ENCODE measurements at regions not wholly inside any gene's neighbourhood (a gene's known extent, or its start where the extent isn't known, plus 50 kb on each side); places are given as distances from the start of the nearest gene placed in this dataset.

- DNase-seq = no peak
Measured at GRCh38 chr7:70994176-70994575, 137.8 kb upstream of the GALNT17 start.

- DNase-seq = no peak
Measured at GRCh38 chr7:70997261-70997660, 134.7 kb upstream of the GALNT17 start.

- no peak for DNase-seq
Measured at GRCh38 chr7:71005109-71005508, 126.8 kb upstream of the GALNT17 start.

GRCh38 chr7:71009636-71010035 is 122.3 kb upstream of the GALNT17 start:
- no peak for DNase-seq

GRCh38 chr7:71015252-71015900 is 116.6 kb upstream of the GALNT17 start:
- DNase-seq = no peak

GRCh38 chr7:71016401-71016800 is 115.5 kb upstream of the GALNT17 start:
- DNase-seq = no peak

- DNase-seq = no peak
Measured at GRCh38 chr7:71017602-71018001, 114.3 kb upstream of the GALNT17 start.

GRCh38 chr7:71019706-71020105 is 112.2 kb upstream of the GALNT17 start:
- DNase-seq = no peak

DNA sequence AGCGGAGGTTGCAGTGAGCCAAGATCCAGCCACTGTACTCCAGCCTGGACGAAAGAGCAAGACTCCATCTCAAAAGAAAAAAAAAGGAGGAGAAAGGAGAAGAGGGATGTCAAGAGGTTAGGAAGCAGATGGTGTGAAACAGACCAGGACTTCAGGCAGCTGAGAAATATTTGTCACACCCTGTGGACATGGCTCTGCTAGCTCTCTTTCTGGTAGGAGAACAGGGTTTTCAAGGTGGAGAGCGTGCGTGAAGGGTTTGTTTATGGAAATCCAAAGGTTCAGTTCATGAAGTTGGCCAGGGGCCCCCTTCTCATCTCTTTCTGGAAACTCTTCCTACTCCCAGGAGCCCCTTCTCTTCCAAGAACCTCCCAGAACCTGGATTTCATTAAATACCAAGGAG is 110.8 kb upstream of the GALNT17 start:
- no peak for DNase-seq

DNA sequence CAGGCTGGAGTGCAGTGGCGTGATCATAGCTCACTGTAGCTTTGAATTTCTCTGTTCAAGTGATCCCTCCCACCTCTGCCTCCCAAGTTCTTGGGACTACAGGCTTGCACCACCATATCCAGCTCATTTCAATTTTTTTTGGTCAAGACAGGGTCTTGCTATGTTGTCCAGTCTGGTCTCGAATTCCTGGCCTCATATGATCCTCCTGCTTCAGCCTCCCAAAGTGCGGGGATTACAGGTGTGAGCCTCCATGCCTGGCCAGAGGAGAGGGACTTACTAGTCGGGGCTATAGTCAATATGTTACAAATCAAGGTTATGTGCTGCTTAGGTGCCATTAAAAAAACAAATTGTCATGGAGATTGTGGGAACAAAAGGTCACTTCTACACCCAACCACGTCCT is 105.3 kb upstream of the GALNT17 start:
- DNase-seq = no peak

DNA sequence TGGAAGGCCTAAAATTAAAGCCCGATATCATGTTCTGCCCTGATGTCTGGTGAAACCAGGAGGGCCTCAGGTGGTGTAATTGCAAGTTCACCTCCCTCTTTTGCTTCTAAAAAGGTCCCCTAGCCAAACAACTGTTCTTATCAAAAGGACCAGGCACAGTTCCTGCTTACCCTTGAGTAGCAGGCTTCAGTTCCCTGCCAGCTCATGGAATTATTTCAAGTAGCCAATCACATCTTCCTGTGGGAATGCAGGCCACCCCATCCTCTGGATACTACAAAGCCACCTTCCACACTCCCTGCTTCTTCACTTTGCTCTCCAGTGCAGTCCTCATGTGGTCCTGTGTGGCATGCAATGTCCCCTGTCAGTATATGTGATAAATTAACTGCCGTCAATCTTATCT is 97.7 kb upstream of the GALNT17 start:
- no peak for DNase-seq

GRCh38 chr7:71042591-71042990 is 89.4 kb upstream of the GALNT17 start:
- no peak for DNase-seq

DNA sequence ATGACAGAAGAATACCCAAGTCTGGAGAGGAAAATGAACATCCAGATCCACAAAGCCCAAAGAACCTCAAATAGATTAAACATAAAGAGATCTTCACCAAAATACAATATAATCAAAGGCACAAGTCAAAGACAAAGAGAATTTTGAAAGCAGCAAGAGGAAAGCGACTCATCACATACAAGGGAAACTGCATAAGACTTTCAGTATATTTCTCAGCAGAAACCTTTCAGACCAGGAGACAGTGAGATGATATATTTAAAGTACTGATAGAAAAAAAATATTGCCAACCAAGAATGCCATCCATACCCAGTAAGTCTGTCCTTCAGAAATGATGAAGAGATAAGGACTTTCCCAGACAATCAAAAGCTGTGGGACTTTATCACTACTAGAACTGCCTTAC is 81.5 kb upstream of the GALNT17 start:
- DNase-seq = no peak

DNA sequence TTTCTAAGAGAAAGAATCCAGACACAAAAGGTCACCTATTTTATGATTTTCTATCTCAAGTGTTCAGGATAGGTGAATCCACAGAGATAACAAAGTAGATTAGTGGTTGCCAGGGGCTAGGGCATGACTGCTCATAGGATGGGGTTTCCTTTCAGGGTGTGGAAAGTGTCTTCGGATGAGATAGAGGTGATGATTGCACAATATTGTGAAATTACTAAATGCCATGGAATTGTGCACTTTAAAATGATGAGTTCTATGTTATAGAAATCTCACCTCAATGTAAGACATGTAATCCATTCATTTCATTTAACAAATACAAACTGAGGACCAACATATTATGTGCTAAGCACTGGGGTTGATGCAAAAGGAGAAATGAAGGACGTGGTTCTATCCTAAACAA is 76.4 kb upstream of the GALNT17 start:
- no peak for DNase-seq

DNA sequence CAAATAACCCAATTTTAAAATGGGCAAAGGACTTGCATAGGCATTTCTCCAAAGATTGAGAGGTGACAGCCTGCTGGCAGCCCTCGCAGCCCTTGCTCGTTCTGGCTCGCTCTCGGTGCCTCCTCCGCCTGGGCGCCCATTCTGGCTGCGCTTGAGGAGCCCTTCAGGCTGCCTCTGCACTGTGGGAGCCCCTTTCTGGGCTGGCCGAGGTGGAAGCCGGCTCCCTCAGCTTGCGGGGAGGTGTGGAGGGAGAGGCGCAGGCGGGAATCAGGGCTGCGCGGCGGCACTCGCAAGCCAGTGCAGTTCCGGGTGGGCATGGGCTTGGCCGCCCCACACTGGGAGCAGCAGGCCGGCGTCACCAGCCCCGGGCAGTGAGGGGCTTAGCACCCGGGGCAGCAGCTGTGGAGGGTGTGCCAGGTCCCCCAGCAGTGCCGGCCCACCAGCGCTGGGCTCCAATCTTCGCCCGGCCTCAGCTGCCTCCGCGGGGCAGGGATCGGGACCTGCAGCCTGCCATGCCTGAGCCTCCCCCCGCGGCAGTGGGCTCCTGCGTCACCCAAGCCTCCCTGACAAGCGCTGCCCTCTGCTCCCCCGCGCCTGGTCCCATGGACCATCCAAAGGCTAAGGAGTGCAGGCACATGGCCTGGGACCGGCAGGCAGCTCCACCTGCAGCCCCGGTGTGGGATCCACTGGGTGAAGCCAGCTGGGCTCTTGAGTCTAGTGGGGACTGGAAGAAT is 54.0 kb upstream of the GALNT17 start:
- no peak for DNase-seq

Measured in CD4-positive, alpha-beta T cell treated with Interleukin-4 for 4 hours (primary cell).